Gastroesophageal sphincter (tissue), 3 donors: ENCODE measurements at regions not wholly inside any gene's neighbourhood (a gene's known extent, or its start where the extent isn't known, plus 50 kb on each side); places are given as distances from the start of the nearest gene placed in this dataset.

Experiments used
- EP300 ChIP-seq: sonication (generic); formaldehyde crosslinking; IDR thresholded peaks from one replicate; pipeline ENCODE4 v1.6.1; 2017; ENCODE audit warnings: antibody characterized with exemption, mild to moderate bottlenecking
- POLR2A ChIP-seq, 2 donors: fragments of 450-650 bp; IDR thresholded peaks; one replicate each; pipeline ENCODE4 v1.6.1; 2017; ENCODE audit warnings: antibody characterized with exemption in 2 of 2, mild to moderate bottlenecking in 2 of 2, moderate library complexity in 1 of 2
- POLR2AphosphoS5 ChIP-seq: sonication (generic); formaldehyde crosslinking; IDR thresholded peaks from one replicate; pipeline ENCODE4 v1.6.1; 2017; ENCODE audit warnings: antibody characterized with exemption
- TF ChIP-seq, protein P1 (sequence below), 4 experiments: fragments of 200-600 bp in 2 of 4; fragments of 450-650 bp in 2 of 4; sonication (generic) in 1 of 4; IDR thresholded peaks; one replicate each; pipeline ENCODE4 v1.5.1; 2017 to 2019; ENCODE audit warnings: antibody characterized with exemption in 4 of 4, mild to moderate bottlenecking in 2 of 4, moderate library complexity in 2 of 4

DNA sequence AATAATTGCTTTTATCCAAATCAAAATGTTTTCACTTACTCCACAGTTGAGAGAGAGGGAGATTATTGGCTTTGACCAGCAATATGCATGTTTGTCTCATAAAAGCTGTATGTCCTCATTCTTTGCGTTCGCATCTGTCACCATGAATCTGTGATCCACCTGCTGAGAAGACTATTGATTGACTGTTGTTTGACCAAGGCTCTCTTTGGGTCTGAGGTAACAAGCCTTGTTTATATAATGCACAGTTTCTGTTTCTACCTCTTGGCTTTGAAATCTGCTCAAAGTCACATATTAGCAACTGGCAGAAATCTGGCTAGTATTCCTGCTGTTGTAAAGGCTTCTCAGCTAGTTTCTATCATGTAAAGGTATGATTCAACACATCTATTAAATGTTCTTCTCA is 157.0 kb downstream of the LYPLAL1 start:
- TF ChIP-seq, protein P1, sequence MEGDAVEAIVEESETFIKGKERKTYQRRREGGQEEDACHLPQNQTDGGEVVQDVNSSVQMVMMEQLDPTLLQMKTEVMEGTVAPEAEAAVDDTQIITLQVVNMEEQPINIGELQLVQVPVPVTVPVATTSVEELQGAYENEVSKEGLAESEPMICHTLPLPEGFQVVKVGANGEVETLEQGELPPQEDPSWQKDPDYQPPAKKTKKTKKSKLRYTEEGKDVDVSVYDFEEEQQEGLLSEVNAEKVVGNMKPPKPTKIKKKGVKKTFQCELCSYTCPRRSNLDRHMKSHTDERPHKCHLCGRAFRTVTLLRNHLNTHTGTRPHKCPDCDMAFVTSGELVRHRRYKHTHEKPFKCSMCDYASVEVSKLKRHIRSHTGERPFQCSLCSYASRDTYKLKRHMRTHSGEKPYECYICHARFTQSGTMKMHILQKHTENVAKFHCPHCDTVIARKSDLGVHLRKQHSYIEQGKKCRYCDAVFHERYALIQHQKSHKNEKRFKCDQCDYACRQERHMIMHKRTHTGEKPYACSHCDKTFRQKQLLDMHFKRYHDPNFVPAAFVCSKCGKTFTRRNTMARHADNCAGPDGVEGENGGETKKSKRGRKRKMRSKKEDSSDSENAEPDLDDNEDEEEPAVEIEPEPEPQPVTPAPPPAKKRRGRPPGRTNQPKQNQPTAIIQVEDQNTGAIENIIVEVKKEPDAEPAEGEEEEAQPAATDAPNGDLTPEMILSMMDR (IDR thresholded peaks at IDR 0.05), result no peak
- TF ChIP-seq POLR2A (IDR thresholded peaks at IDR 0.05) (no peak), EP300 (no peak), POLR2AphosphoS5 (no peak)
